Gastrocnemius medialis (tissue), 4 donors: ENCODE measurements at regions not wholly inside any gene's neighbourhood (a gene's known extent, or its start where the extent isn't known, plus 50 kb on each side); places are given as distances from the start of the nearest gene placed in this dataset.

Experiments
- POLR2A ChIP-seq, 2 donors: fragments of 450-650 bp; IDR thresholded peaks; one replicate each; pipeline ENCODE4 v1.6.1; 2017; ENCODE audit warnings: antibody characterized with exemption in 2 of 2, mild to moderate bottlenecking in 2 of 2, moderate library complexity in 2 of 2
- TF ChIP-seq, protein P1 (sequence below), 5 experiments: fragments of 450-650 bp in 3 of 5; fragments of 200-600 bp in 2 of 5; sonication (generic) in 2 of 5; IDR thresholded peaks in 4 of 5; conservative IDR thresholded peaks in 1 of 5; 1 replicate in 4 of 5; 2 replicates in 1 of 5; pipeline ENCODE4 v1.5.1; 2016 to 2019; ENCODE audit warnings: antibody characterized with exemption in 5 of 5, mild to moderate bottlenecking in 3 of 5, moderate library complexity in 3 of 5

GRCh38 chr18:25490316-25490715 is 138.3 kb upstream of the ZNF521 start:
- TF ChIP-seq, protein P1, sequence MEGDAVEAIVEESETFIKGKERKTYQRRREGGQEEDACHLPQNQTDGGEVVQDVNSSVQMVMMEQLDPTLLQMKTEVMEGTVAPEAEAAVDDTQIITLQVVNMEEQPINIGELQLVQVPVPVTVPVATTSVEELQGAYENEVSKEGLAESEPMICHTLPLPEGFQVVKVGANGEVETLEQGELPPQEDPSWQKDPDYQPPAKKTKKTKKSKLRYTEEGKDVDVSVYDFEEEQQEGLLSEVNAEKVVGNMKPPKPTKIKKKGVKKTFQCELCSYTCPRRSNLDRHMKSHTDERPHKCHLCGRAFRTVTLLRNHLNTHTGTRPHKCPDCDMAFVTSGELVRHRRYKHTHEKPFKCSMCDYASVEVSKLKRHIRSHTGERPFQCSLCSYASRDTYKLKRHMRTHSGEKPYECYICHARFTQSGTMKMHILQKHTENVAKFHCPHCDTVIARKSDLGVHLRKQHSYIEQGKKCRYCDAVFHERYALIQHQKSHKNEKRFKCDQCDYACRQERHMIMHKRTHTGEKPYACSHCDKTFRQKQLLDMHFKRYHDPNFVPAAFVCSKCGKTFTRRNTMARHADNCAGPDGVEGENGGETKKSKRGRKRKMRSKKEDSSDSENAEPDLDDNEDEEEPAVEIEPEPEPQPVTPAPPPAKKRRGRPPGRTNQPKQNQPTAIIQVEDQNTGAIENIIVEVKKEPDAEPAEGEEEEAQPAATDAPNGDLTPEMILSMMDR (IDR thresholded peaks at IDR 0.05 in 4 of 5, conservative IDR thresholded peaks at IDR 0.05 in 1 of 5), result no peak
- no peak for TF ChIP-seq POLR2A (IDR thresholded peaks at IDR 0.05)
